Mucosa of descending colon (tissue), 3 donors: ENCODE measurements at regions not wholly inside any gene's neighbourhood (a gene's known extent, or its start where the extent isn't known, plus 50 kb on each side); places are given as distances from the start of the nearest gene placed in this dataset.

Source experiments
- ATAC-seq: fragments of 200-7000 bp; cut with Tn5 transposase; one replicate; pipeline ENCODE4 v1.9.1; 2020; ENCODE audit warnings: mild to moderate bottlenecking, moderate library complexity
- DNase-seq, 3 donors: peaks; one replicate each; pipeline ENCODE4 v3.0.0-alpha.2; 2020
- H3K36me3 ChIP-seq: fragments of 200-600 bp; one replicate; pipeline ENCODE4 v1.8.0; 2021; ENCODE audit warnings: low read depth, mild to moderate bottlenecking
- H3K4me1 ChIP-seq: fragments of 200-600 bp; one replicate; pipeline ENCODE4 v1.8.0; 2021; ENCODE audit warnings: low read depth, mild to moderate bottlenecking
- H3K4me3 ChIP-seq: fragments of 200-600 bp; one replicate; pipeline ENCODE4 v1.8.0; 2021; ENCODE audit warnings: mild to moderate bottlenecking
- H3K9me3 ChIP-seq: fragments of 200-600 bp; one replicate; pipeline ENCODE4 v1.8.0; 2021; ENCODE audit warnings: mild to moderate bottlenecking
- intact Hi-C, 2 donors: fragments of 100-400 bp; cut with DNase I in 1 of 2; cut with micrococcal nuclease in 1 of 2; formaldehyde crosslinking; loops; one replicate each; pipeline versions ENCODE4 v1.11.0 to v1.11.1; 2022; cut with DNase I, micrococcal nuclease
- TF ChIP-seq, protein P1 (sequence below): fragments of 200-600 bp; IDR thresholded peaks from one replicate; pipeline ENCODE4 v1.8.0; 2022; ENCODE audit warnings: antibody characterized with exemption, mild to moderate bottlenecking
- donor health status: DM: no; HTN: no; CAD: no; lungs with moderate emphysema.
- donor health status: DM: no; HTN: no; CAD: no.
- donor health status: DM: no; HTN: yes; CAD: no.

DNA sequence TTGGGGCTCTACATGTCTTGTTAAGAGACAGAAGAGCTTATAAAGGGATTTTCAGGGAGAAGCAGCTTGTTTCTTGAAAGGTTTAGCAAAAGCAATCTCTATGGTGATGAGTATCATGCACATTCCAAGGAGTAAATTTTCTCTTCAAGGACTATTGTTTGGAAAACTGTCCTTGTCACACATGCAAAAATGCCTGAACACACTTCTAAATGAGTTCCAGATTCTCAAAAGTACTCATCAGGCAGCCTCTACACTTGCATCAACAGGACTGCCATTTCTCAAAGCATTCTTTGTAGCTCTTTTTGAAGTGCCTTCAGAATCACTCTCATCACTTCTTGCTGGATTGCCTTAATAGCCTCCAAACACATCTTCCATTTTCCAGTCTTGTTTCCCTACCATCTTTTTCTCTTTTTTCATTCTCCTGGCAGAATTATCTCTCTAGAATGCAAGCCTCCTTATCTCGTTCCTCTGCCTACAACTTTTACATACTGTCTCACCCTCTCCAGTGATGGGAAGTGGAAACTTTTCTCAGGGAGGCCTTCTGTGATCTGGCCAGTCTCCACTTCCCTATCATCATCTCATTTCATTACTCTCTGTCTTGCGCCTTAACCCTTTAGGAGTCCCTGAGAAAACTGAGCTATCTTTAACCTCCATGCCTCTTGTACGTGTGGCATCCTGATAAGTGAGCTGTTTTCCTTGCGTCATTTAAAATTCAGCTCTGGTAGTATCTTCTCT lies 631.5 kb upstream of the TLE4 start:
- DNase-seq (no peak), ATAC-seq (no peak)
- Histone ChIP-seq H3K4me1 (no peaks in the 10 kb centered on the region), H3K36me3 (no peaks in the 10 kb centered on the region), H3K9me3 (peaks cover under 1% of the 10 kb centered on the region), H3K4me3 (no peak overlapping the region)
- TF ChIP-seq, protein P1, sequence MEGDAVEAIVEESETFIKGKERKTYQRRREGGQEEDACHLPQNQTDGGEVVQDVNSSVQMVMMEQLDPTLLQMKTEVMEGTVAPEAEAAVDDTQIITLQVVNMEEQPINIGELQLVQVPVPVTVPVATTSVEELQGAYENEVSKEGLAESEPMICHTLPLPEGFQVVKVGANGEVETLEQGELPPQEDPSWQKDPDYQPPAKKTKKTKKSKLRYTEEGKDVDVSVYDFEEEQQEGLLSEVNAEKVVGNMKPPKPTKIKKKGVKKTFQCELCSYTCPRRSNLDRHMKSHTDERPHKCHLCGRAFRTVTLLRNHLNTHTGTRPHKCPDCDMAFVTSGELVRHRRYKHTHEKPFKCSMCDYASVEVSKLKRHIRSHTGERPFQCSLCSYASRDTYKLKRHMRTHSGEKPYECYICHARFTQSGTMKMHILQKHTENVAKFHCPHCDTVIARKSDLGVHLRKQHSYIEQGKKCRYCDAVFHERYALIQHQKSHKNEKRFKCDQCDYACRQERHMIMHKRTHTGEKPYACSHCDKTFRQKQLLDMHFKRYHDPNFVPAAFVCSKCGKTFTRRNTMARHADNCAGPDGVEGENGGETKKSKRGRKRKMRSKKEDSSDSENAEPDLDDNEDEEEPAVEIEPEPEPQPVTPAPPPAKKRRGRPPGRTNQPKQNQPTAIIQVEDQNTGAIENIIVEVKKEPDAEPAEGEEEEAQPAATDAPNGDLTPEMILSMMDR = no peak
- intact Hi-C loops = no loop called here

DNA sequence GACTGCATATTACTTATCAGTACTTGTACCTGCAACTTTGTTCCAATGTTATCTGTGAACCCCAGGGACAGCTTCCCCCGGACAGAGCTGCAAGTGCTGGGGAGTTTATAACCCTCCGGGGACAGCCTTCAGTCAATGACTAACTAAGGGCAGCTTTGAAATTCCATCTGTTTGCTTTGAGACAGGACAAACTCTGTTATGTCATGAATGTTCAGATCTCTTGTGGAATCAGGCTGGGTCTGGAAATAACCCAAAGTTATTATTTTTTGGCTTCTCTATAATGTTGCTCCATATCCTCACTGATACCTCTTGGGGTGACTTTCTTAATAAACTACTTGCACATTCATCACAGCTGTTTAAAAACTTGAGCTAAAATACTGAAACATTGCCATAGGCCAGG lies 617.5 kb upstream of the TLE4 start:
- H3K36me3 ChIP-seq = no peaks in the 10 kb centered on the region
- H3K4me3 ChIP-seq = no peak overlapping the region
- peaks cover 21% of the 10 kb centered on the region for H3K9me3 ChIP-seq
- intact Hi-C loops = no loop called here
- no peaks in the 10 kb centered on the region for H3K4me1 ChIP-seq
- DNase-seq (no peak), ATAC-seq (no peak)
- TF ChIP-seq, protein P1 = no peak

DNA sequence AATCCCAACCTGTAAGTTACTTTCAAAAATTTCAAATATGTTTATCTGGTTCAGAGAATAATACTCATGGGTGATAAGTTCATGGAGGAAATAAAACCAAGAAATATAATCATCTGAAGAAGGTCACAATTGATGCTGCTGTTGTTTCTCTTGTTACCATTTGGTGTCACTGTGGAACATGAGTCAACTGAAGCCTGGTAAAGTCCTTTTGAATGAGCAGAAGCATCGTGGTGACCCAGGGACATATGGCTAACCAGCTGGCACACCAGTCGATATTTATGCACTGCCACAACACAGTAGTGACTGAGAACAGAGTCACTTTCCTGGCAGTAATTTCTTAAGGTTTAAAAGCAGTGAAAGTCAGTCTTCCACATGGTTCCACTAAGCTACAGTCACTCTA lies 612.9 kb upstream of the TLE4 start:
- DNase-seq = no peak
- no peak for ATAC-seq
- Histone ChIP-seq H3K9me3 (peaks cover 19% of the 10 kb centered on the region), H3K36me3 (no peaks in the 10 kb centered on the region), H3K4me1 (no peaks in the 10 kb centered on the region), H3K4me3 (no peak overlapping the region)
- intact Hi-C loops = no loop called here
- TF ChIP-seq, protein P1 = no peak

DNA sequence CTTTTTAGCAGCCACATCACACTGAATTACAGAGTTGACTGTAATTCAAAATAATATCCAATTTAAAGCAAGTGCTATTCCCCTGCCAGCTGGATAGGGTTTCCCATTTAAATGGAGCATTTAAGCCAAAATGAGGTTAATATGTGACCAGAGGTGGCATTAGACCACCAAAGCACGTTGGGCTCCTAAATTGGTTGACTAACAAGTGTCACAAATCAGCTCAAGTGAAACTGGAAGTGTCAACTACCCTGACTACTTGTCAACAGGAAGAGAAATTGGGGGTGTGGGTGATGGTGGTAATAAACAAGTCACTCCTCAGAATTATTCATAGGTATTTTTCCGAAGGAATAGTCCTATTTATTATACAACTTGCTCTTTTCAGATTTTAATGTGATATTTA lies 609.6 kb upstream of the TLE4 start:
- Histone ChIP-seq H3K4me3 (no peak overlapping the region), H3K9me3 (peaks cover 19% of the 10 kb centered on the region), H3K36me3 (no peaks in the 10 kb centered on the region), H3K4me1 (no peaks in the 10 kb centered on the region)
- TF ChIP-seq, protein P1 = no peak
- ATAC-seq (no peak), DNase-seq (no peak)
- intact Hi-C loops = no loop called here

DNA sequence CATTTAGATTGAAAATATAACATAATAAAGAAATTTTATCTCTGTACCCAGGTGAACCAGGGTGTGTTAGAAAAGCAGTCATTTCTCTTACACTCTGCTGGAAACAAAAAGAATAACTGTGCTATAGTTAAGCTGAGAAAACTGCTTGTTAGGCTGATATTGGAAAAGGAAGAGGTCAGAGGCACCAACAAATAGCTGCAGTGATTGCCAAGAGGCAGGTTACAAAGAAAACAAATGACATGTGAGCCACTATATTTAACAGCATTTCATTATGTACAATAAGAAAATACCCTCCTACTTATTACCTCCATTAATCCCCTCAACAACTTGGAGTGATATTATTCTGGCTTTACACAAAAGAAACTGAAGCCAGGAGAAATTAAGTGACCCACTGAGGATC lies 607.9 kb upstream of the TLE4 start:
- TF ChIP-seq, protein P1 = no peak

More for the DNA sequence above, 607.9 kb upstream of the TLE4 start:
- H3K4me1 ChIP-seq = no peaks in the 10 kb centered on the region
- ATAC-seq (no peak), DNase-seq (no peak)
- H3K36me3 ChIP-seq = no peaks in the 10 kb centered on the region
- peaks cover 21% of the 10 kb centered on the region for H3K9me3 ChIP-seq
- intact Hi-C loops = no loop called here
- H3K4me3 ChIP-seq = no peak overlapping the region
